ENCODE measurements at regions not wholly inside any gene's neighbourhood (a gene's known extent, or its start where the extent isn't known, plus 50 kb on each side); places are given as distances from the start of the nearest gene placed in this dataset.
"Not testable (repeated sequence)": the region's sequence is repeated elsewhere in the genome, so short reads cannot be mapped to it uniquely, and the experiment has no call there.

DNA sequence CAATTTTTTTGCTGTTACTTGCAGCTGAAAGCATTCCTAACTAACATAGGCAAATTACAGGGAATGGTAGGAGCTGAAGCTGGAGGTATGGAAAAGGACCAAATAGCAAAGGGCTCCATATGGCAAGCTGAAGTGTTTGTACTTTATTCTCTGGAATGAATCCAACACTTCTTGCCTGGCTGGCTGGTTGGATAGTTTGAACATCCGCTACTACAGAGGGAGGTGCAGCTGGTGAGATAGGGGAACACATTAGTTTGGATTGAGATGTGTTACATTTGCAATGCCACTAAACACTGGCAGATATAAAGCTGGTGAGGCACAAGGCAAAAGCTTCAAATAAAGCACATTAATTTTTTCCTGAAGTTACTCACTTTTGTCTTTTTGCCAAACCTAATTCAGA, 291.5 kb downstream of the SP3 start:
- no peak for DNase-seq

DNA sequence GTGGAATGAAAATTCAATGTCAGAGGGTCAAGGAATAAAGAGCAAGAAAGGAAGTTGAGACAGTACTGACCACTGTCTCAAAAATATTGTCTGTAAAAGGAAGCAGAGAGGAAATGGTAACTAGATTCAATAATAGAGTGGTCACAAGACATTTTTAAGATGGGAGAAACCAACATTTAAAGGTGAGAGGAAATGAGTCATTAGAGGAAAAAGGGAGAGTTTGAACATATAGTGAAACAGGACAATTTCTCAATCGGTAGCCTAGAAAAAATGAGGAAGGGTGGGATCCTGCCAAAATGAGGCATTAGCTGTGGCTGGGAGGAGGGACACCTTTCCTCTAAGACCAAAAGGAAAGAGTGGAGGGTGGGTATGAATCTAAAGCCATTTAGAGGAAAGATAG, 288.5 kb downstream of the SP3 start:
- no peak for DNase-seq

DNA sequence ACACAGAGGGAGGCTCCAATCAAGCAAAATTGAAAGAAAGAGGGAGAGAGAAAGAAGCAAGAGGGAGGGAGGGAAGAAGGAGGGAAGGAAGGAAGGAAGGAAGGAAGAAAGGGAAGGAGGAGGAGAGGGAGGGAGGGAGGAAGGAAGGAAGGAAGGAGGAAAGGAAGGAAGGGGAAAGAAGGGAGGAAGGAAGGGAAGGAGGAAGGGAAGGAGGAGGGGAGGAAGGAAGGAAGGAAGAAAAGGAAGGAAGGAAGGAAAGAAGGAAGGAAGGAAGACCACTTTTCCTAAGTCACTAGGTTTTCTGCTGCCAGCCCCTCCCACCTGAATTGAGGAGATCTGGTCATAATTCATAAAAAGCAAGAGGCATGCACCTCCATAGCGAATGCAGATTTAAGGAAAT, 287.0 kb downstream of the SP3 start:
- DNase-seq = no peak

DNA sequence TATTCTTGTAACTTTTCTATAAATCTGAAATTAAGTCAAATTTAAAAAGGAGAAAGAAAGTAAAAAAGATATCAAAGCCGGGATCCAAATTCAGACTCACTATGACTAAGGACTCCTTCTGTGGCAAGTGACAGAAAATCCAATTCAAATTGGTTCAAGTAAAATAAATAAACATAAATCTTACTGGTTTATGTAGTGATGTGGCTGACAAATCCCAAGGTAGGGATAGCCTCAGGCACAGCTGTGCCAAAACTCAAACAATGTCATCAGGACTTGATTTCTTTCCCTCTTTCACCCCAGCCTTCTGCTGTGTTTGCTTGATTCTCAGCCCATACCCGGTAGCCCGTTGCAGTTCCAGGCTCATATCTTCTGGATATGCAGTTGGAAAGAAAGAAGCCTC, 284.6 kb downstream of the SP3 start:
- no peak for DNase-seq

DNA sequence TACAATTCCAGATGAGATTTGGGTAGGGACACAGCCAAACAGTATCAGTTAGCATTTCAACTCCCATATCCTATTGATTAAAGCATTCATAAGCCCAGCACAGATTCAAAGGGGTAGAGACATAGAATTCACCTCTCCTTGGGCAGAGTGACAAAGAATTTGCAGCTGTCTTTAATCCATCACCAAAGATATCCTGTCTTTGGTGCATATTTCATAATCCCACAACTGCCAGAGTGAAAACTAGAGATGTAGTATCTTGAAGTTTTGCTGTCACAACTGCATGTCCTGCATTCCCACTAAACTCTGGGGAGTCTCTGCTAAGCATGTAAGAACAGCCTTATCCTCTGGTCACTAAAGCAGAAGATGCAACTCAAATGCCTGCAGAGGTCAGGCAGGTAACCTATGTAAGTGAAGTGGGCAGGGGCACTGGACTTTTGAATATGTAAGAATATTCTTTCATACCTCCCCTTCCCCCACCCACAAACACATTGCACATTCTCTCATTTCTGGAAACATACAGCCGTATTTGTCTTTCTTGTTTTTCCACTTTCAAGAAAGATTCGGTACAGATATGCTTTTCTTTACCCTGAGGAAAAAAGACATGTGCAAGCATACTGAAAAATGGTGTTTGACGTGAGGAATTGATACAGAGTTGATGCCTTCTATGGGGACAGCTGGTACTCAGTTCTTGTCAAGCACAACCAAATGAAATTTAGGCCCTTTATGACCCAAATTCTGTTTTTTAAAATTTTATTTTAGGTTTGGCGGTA, 283.1 kb downstream of the SP3 start:
- DNase-seq = no peak

- DNase-seq = no peak
Observed at GRCh38 chr2:173684896-173685459, 280.2 kb downstream of the SP3 start.

GRCh38 chr2:173690349-173690748, 274.8 kb downstream of the SP3 start:
- no peak for DNase-seq

- no peak for DNase-seq
Observed at GRCh38 chr2:173692068-173692467, 273.1 kb downstream of the SP3 start.

GRCh38 chr2:173693044-173693589, 272.1 kb downstream of the SP3 start:
- DNase-seq = no peak

DNA sequence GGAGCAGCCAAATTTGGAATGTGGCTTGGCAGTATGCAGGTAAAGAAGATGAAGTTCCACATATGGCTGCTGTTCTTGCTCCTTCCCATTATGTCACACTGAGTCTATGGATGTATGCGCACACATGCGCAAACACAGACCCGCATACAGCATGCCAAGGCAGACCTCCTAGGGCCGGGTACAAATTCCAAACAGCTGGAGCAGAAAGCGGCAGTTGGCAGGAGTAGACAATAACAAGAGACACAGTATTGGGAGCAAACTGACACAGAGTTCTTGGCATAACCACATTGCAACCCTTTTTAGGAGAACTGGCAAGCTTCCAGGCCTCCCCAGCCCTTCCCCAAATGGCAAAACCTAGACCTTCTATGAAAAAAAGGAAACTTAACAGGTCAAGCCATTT, 268.9 kb downstream of the SP3 start:
- DNase-seq = no peak

DNA sequence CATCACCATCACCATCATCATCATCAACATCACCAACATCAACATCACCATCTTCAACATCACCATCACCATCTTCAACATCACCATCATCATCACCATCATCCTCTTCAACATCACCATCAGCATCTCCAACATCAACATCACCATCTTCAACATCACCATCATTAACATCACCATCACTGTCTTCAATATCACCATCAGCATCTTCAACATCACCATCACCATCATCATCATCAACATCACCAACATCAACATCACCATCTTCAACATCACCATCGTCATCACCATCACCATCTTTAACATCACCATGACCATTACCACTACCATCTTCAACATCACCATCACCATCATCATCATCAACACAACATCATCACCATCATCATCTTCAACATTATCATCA, 267.2 kb downstream of the SP3 start:
- no peak for DNase-seq

GRCh38 chr2:173705656-173706055, 259.5 kb downstream of the SP3 start:
- no peak for DNase-seq

- no peak for DNase-seq
Observed at GRCh38 chr2:173706936-173707335, 258.2 kb downstream of the SP3 start.

DNA sequence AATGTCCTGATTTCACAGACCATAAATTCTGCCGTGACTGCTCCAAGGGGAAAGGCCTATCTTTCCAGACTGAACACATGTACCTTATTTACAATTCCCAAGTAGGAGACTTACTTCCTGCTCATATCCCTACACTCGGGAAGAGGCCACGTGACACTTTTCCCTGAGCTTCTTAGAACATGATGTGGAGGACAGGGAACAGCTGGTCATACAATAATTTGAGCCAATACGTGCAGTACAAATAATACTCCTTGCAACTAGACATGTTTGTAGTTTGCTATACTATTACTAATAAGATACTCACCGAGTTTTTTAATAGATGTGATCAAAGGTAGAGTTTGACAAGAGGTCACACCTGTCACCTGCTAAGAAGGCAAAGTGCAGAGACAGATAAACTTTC, 256.4 kb downstream of the SP3 start:
- DNase-seq = no peak

GRCh38 chr2:173711816-173712215, 253.4 kb downstream of the SP3 start:
- no peak for DNase-seq

DNA sequence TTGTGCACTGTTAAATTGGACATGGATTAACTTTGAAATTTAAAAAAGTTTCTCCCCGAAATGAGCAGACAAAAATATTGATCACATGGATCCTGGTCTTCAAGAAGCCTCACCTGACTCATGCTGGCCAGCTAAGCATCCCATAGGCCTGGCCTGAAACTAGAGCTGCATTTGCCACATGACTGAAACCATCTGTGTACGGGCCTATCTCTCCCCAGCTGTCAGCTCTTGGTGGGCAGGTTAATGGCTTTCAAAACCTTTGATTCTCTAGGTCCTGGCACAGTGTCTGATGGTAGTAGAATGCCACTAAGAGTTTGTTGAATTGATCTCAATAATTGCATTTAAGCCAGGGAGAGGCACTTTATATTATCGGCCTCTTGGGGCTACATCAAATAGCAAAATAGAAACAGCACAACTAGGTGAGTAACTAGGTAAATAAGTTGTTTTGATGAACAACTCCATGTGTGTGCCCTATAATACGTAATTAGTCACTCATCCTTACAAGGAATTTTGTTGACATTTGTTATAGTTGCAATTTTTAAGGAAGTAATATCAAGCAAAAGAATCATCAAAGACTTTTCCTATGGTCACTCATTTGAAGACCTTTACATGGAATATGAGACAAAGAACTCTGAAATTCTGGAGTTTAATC, 251.1 kb downstream of the SP3 start:
- no peak for DNase-seq

GRCh38 chr2:173715441-173715840, 249.7 kb downstream of the SP3 start:
- DNase-seq = no peak

DNA sequence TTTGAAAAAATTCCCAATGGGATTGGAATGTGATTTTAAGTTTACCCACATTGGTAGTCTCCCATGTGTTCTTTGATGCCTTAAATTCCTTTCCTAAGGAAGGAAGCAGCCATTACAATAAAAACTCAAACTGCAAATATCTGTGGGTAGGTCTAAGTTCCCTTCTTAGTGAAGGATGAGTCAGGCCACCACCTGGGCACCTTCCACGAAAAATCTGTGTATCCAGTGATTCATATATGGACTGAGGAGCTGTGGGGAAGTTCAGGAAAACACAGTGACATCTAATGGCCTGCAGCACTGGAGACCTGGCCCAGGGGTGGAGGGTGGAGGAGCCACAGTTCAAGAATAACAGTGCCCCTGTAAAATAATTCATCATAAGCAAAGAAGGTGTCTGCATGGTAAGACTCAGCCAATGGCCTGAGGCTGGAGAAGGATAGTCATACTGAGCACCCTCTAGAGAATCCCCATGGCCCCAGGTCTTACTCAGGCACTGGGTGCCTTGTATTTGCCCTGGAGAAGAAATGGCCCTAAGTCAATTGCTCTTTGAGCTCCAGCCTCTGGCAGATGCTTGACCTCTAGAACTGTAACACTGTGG, 248.6 kb downstream of the SP3 start:
- DNase-seq = no peak

DNA sequence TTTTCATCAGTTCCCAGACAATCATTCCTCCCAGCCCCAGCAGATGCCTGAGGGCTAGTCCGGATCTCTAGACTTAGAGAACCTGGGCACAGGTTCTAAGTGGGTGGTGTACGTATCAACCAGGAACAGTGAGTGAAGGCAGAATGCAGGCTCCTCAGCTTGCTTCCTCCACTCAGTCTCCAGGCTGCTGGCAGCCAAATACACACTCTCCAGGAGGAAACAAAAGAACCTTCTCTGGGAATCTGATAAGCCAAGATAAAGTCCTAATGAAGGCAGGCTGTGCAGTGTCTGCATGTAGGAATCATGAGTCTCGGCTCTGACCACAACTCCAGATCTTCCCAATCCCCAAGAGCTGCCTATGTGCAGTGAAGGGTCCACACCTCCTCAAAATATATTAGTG, 245.7 kb downstream of the SP3 start:
- DNase-seq = no peak

- no peak for DNase-seq
Observed at GRCh38 chr2:173720306-173720705, 244.9 kb downstream of the SP3 start.

DNA sequence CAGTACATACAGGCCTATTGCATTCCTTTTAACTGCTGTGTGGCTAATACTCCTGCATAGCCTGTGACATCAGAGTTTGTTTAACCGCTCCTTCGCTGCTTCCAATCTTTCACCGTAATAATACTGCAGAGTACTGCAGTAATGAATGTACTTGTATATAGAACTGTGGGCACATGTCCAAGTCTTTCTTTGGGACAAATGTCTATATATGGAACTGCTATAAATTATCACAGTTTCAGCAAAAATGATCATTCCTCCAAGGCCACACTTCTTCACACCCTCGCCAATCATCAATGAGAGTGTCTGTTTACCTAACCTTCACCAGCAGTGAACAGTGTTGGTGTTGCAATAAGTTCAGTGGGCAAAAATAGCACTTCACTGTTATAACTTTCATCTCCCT, 230.4 kb downstream of the SP3 start:
- no peak for DNase-seq

DNA sequence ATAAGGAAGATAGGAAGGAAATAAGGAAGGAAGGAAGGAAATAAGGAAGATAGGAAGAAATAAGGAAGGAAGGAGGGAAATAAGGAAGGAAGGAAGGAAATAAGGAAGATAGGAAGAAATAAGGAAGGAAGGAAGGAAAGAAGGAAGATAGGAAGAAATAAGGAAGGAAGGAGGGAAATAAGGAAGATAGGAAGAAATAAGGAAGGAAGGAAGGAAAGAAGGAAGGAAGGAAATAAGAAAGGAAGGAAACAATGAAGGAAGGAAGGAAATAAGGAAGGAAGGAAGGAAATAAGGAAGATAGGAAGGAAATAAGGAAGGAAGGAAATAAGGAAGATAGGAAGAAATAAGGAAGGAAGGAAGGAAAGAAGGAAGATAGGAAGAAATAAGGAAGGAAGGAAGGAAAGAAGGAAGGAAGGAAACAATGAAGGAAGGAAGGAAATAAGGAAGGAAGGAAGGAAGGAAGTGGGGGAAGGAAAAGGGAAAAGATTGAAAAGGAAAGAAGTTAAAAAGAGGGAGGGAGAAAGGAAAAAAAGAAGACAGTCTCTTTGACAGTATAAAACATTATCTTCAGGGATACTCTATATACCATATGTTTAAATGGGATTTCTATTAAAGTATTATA, 227.1 kb downstream of the SP3 start:
- not testable (repeated sequence) for DNase-seq

- no peak for DNase-seq
Observed at GRCh38 chr2:173739006-173739405, 226.2 kb downstream of the SP3 start.
